GM23338 (cell line): ENCODE measurements at regions not wholly inside any gene's neighbourhood (a gene's known extent, or its start where the extent isn't known, plus 50 kb on each side); places are given as distances from the start of the nearest gene placed in this dataset.
A peak's percentile ranks its signal among the peaks of the same experiment; 100 is the strongest.

Source experiments
- ATAC-seq: fragments of 200-7000 bp; cut with Tn5 transposase; 3 replicates; pipeline ENCODE4 v1.9.1; 2020
- DNase-seq: peaks from one replicate; pipeline ENCODE4 v3.0.0-alpha.2; 2015; ENCODE audit warnings: low spot score
- H2AFZ ChIP-seq: fragments of 200-600 bp; sonication (generic); 2 replicates; pipeline ENCODE4 v1.8.0; 2016; ENCODE audit warnings: antibody characterized with exemption, mild to moderate bottlenecking, moderate library complexity
- H3F3A ChIP-seq: fragments of 200-600 bp; sonication (generic); replicated peaks from 2 replicates; pipeline ENCODE4 v1.8.0; 2017; ENCODE audit warnings: antibody characterized with exemption, mixed run types, low read depth
- H3K27ac ChIP-seq: fragments of 200-600 bp; sonication (generic); 2 replicates; pipeline ENCODE4 v1.6.1; 2016; ENCODE audit warnings: low read depth
- H3K27me3 ChIP-seq: fragments of 200-600 bp; sonication (generic); 2 replicates; pipeline ENCODE4 v1.8.0; 2016; ENCODE audit warnings: mild to moderate bottlenecking, mixed run types, moderate library complexity; ENCODE audit not compliant: insufficient read depth
- H3K36me3 ChIP-seq: fragments of 200-600 bp; sonication (generic); 2 replicates; pipeline ENCODE4 v1.8.0; 2016; ENCODE audit warnings: mild to moderate bottlenecking; ENCODE audit not compliant: insufficient read depth
- H3K4me1 ChIP-seq: fragments of 200-600 bp; sonication (generic); 2 replicates; pipeline ENCODE4 v1.8.0; 2016; ENCODE audit warnings: mild to moderate bottlenecking, moderate library complexity; ENCODE audit not compliant: insufficient read depth
- H3K4me2 ChIP-seq: fragments of 200-600 bp; sonication (generic); 2 replicates; pipeline ENCODE4 v1.7.1; 2017; ENCODE audit warnings: mixed run types
- H3K4me3 ChIP-seq: fragments of 200-600 bp; sonication (generic); 2 replicates; pipeline ENCODE4 v1.6.1; 2016; ENCODE audit warnings: mixed run types
- H3K79me2 ChIP-seq: fragments of 200-600 bp; sonication (generic); replicated peaks from 2 replicates; pipeline ENCODE4 v1.8.0; 2017; ENCODE audit warnings: mild to moderate bottlenecking; ENCODE audit not compliant: insufficient read depth
- H3K9me2 ChIP-seq: fragments of 200-600 bp; sonication (generic); 2 replicates; pipeline ENCODE4 v1.8.0; 2017; ENCODE audit not compliant: insufficient read depth
- H4K20me1 ChIP-seq: fragments of 200-600 bp; sonication (generic); replicated peaks from 2 replicates; pipeline ENCODE4 v1.8.0; 2017; ENCODE audit warnings: mild to moderate bottlenecking; ENCODE audit not compliant: insufficient read depth
- H3K27ac Mint-ChIP-seq: 2 replicates; pipeline ENCODE4 v1.8.0; 2020; ENCODE audit warnings: inconsistent platforms, mild to moderate bottlenecking, moderate library complexity, mixed read lengths
- H3K27me3 Mint-ChIP-seq: 3 replicates; pipeline ENCODE4 v1.8.0; 2022; ENCODE audit warnings: low read depth, mild to moderate bottlenecking, moderate library complexity, mixed read lengths, inconsistent platforms; ENCODE audit not compliant: insufficient read depth, poor library complexity
- H3K36me3 Mint-ChIP-seq: 3 replicates; pipeline ENCODE4 v1.8.0; 2021; ENCODE audit warnings: low read depth, mild to moderate bottlenecking, inconsistent platforms, moderate library complexity, mixed read lengths
- H3K4me1 Mint-ChIP-seq: 3 replicates; pipeline ENCODE4 v1.8.0; 2020; ENCODE audit warnings: mild to moderate bottlenecking, inconsistent platforms, mixed read lengths
- H3K4me3 Mint-ChIP-seq: 3 replicates; pipeline ENCODE4 v1.8.0; 2021; ENCODE audit warnings: moderate library complexity, mild to moderate bottlenecking, inconsistent platforms, mixed read lengths
- H3K9me3 Mint-ChIP-seq: 3 replicates; pipeline ENCODE4 v1.8.0; 2020; ENCODE audit warnings: moderate library complexity, mild to moderate bottlenecking, inconsistent platforms, mixed read lengths
- EZH2 ChIP-seq: fragments of 200-600 bp; sonication (generic); IDR thresholded peaks from one replicate; pipeline ENCODE4 v1.8.0; 2017; ENCODE audit warnings: antibody characterized with exemption, mild to moderate bottlenecking, low read depth; ENCODE audit not compliant: unreplicated experiment
- NANOG ChIP-seq: IDR thresholded peaks from 2 replicates; pipeline ENCODE4 v1.6.1; 2016; ENCODE audit warnings: antibody characterized with exemption, borderline replicate concordance
- POLR2AphosphoS5 ChIP-seq: IDR thresholded peaks from 2 replicates; pipeline ENCODE4 v1.6.1; 2016; ENCODE audit warnings: antibody characterized with exemption, low read depth
- ZNF114 ChIP-seq: fragments of 250-450 bp; sonication (Bioruptor Pico); IDR thresholded peaks from 2 replicates; pipeline ENCODE4 v1.5.0; 2020; ENCODE audit warnings: mild to moderate bottlenecking, moderate library complexity
- TF ChIP-seq, protein P1 (sequence below): fragments of 250-450 bp; sonication (Bioruptor Pico); IDR thresholded peaks from 2 replicates; pipeline ENCODE4 v1.5.0; 2020; ENCODE audit warnings: mild to moderate bottlenecking, moderate library complexity
- TF ChIP-seq, protein P2 (sequence below): IDR thresholded peaks from one replicate; pipeline ENCODE4 v1.6.1; 2018; ENCODE audit warnings: antibody characterized with exemption; ENCODE audit not compliant: unreplicated experiment

DNA sequence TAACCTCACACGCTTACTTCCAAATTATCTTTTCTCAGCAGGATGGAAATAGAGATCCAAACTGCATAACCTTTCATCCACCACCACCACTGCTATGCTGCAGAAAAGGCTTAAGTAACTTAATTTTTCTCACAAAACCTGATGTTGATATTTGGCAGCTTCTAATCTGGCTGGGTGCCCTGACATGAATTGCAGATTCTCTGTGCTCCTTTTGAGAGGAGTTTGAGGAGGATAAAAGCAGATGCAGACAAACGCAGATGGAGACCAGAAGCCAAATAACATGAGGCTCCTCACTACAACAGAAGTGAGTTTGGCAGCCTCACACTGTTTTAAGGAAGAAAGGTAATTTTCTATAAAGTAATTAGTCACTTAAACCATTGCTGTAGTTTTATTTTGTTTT lies 646.2 kb upstream of the ATXN8OS start:
- DNase-seq = no peak
- H3K79me2 ChIP-seq = no peaks in the 10 kb centered on the region
- H3K27me3 Mint-ChIP-seq = no peaks in the 10 kb centered on the region
- no peak for TF ChIP-seq POLR2AphosphoS5
- TF ChIP-seq EZH2 = no peak
- no peaks in the 10 kb centered on the region for H3K9me2 ChIP-seq
- H3K9me3 Mint-ChIP-seq = no peaks in the 10 kb centered on the region
- 0 out of 2 replicates have a peak overlapping the region, but pooled peaks have one; percentile 4 for H2AFZ ChIP-seq
- no peak overlapping the region for H3K4me3 Mint-ChIP-seq
- H3K36me3 ChIP-seq = no peaks in the 10 kb centered on the region
- no peak for ATAC-seq
- H3K36me3 Mint-ChIP-seq = no peaks in the 10 kb centered on the region
- peak overlapping the region; percentile 13; the same call in 1 of the 2 replicates for H3K4me2 ChIP-seq
- no peak overlapping the region for H3K27ac Mint-ChIP-seq
- H3K4me1 ChIP-seq = peaks cover 40% of the 10 kb centered on the region
- peaks cover 25% of the 10 kb centered on the region for H3K4me1 Mint-ChIP-seq
- no peaks in the 10 kb centered on the region for H3F3A ChIP-seq
- no peaks in the 10 kb centered on the region for H4K20me1 ChIP-seq
- no peaks in the 10 kb centered on the region for H3K27me3 ChIP-seq
- no peak overlapping the region for H3K27ac ChIP-seq
- H3K4me3 ChIP-seq = no peak overlapping the region

DNA sequence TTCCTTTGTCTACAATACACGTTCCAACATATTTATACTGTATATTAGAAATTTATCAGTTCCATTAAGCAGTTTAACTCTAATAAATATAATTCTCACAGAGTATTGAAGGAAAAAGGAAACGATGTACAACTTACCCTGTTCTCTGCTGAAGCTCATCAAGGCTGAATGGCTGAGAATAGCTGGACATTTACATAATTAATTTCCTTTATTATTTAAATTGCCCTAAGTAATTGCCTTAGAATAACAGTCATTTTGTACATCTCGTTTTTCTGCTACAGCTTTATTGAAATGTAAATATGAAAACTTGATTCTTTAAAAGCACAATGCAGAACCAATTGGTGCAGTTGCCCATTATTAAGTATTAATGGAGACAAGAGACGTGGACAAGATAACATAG lies 648.3 kb upstream of the ATXN8OS start:
- TF ChIP-seq, protein P1, sequence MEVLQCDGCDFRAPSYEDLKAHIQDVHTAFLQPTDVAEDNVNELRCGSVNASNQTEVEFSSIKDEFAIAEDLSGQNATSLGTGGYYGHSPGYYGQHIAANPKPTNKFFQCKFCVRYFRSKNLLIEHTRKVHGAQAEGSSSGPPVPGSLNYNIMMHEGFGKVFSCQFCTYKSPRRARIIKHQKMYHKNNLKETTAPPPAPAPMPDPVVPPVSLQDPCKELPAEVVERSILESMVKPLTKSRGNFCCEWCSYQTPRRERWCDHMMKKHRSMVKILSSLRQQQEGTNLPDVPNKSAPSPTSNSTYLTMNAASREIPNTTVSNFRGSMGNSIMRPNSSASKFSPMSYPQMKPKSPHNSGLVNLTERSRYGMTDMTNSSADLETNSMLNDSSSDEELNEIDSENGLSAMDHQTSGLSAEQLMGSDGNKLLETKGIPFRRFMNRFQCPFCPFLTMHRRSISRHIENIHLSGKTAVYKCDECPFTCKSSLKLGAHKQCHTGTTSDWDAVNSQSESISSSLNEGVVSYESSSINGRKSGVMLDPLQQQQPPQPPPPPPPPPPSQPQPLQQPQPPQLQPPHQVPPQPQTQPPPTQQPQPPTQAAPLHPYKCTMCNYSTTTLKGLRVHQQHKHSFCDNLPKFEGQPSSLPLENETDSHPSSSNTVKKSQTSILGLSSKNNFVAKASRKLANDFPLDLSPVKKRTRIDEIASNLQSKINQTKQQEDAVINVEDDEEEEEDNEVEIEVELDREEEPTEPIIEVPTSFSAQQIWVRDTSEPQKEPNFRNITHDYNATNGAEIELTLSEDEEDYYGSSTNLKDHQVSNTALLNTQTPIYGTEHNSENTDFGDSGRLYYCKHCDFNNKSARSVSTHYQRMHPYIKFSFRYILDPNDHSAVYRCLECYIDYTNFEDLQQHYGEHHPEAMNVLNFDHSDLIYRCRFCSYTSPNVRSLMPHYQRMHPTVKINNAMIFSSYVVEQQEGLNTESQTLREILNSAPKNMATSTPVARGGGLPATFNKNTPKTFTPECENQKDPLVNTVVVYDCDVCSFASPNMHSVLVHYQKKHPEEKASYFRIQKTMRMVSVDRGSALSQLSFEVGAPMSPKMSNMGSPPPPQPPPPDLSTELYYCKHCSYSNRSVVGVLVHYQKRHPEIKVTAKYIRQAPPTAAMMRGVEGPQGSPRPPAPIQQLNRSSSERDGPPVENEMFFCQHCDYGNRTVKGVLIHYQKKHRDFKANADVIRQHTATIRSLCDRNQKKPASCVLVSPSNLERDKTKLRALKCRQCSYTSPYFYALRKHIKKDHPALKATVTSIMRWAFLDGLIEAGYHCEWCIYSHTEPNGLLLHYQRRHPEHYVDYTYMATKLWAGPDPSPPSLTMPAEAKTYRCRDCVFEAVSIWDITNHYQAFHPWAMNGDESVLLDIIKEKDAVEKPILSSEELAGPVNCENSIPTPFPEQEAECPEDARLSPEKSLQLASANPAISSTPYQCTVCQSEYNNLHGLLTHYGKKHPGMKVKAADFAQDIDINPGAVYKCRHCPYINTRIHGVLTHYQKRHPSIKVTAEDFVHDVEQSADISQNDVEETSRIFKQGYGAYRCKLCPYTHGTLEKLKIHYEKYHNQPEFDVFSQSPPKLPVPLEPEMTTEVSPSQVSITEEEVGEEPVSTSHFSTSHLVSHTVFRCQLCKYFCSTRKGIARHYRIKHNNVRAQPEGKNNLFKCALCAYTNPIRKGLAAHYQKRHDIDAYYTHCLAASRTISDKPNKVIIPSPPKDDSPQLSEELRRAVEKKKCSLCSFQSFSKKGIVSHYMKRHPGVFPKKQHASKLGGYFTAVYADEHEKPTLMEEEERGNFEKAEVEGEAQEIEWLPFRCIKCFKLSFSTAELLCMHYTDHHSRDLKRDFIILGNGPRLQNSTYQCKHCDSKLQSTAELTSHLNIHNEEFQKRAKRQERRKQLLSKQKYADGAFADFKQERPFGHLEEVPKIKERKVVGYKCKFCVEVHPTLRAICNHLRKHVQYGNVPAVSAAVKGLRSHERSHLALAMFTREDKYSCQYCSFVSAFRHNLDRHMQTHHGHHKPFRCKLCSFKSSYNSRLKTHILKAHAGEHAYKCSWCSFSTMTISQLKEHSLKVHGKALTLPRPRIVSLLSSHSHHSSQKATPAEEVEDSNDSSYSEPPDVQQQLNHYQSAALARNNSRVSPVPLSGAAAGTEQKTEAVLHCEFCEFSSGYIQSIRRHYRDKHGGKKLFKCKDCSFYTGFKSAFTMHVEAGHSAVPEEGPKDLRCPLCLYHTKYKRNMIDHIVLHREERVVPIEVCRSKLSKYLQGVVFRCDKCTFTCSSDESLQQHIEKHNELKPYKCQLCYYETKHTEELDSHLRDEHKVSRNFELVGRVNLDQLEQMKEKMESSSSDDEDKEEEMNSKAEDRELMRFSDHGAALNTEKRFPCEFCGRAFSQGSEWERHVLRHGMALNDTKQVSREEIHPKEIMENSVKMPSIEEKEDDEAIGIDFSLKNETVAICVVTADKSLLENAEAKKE (CRISPR knock-in tag) = no peak
- TF ChIP-seq, protein P2, sequence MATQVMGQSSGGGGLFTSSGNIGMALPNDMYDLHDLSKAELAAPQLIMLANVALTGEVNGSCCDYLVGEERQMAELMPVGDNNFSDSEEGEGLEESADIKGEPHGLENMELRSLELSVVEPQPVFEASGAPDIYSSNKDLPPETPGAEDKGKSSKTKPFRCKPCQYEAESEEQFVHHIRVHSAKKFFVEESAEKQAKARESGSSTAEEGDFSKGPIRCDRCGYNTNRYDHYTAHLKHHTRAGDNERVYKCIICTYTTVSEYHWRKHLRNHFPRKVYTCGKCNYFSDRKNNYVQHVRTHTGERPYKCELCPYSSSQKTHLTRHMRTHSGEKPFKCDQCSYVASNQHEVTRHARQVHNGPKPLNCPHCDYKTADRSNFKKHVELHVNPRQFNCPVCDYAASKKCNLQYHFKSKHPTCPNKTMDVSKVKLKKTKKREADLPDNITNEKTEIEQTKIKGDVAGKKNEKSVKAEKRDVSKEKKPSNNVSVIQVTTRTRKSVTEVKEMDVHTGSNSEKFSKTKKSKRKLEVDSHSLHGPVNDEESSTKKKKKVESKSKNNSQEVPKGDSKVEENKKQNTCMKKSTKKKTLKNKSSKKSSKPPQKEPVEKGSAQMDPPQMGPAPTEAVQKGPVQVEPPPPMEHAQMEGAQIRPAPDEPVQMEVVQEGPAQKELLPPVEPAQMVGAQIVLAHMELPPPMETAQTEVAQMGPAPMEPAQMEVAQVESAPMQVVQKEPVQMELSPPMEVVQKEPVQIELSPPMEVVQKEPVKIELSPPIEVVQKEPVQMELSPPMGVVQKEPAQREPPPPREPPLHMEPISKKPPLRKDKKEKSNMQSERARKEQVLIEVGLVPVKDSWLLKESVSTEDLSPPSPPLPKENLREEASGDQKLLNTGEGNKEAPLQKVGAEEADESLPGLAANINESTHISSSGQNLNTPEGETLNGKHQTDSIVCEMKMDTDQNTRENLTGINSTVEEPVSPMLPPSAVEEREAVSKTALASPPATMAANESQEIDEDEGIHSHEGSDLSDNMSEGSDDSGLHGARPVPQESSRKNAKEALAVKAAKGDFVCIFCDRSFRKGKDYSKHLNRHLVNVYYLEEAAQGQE = no peak
- TF ChIP-seq NANOG (peak; percentile 95), ZNF114 (CRISPR knock-in tag) (no peak)
- no peaks in the 10 kb centered on the region for H3K9me2 ChIP-seq
- no peaks in the 10 kb centered on the region for H3K9me3 Mint-ChIP-seq
- H3K27ac Mint-ChIP-seq = no peak overlapping the region
- no peaks in the 10 kb centered on the region for H3K36me3 ChIP-seq
- no peaks in the 10 kb centered on the region for H4K20me1 ChIP-seq
- H3F3A ChIP-seq = no peaks in the 10 kb centered on the region
- no peak overlapping the region for H3K4me3 Mint-ChIP-seq
- no peak overlapping the region for H2AFZ ChIP-seq
- no peaks in the 10 kb centered on the region for H3K36me3 Mint-ChIP-seq
- peaks cover 25% of the 10 kb centered on the region for H3K4me1 Mint-ChIP-seq
- no peaks in the 10 kb centered on the region for H3K27me3 Mint-ChIP-seq
- H3K27ac ChIP-seq = no peak overlapping the region
- no peaks in the 10 kb centered on the region for H3K79me2 ChIP-seq
- peaks cover 40% of the 10 kb centered on the region for H3K4me1 ChIP-seq
- H3K4me2 ChIP-seq = peak overlapping the region; percentile 57
- H3K4me3 ChIP-seq = peak overlapping the region; percentile 19; the same call in 1 of the 2 replicates
- ATAC-seq = no peak
- H3K27me3 ChIP-seq = no peaks in the 10 kb centered on the region
- DNase-seq = no peak
